LHCN-M2 (cell line): ENCODE measurements at regions not wholly inside any gene's neighbourhood (a gene's known extent, or its start where the extent isn't known, plus 50 kb on each side); places are given as distances from the start of the nearest gene placed in this dataset.
"Not testable (repeated sequence)": the region's sequence is repeated elsewhere in the genome, so short reads cannot be mapped to it uniquely, and the experiment has no call there.

Experiments
- DNase-seq: peaks from one replicate; pipeline ENCODE4 v3.0.0-alpha.2; 2012; ENCODE audit warnings: low read depth

- DNase-seq: no peak
These were observed 297.2 kb downstream of the NDUFA10 start for GRCh38 chr2:239727776-239728600.

DNA sequence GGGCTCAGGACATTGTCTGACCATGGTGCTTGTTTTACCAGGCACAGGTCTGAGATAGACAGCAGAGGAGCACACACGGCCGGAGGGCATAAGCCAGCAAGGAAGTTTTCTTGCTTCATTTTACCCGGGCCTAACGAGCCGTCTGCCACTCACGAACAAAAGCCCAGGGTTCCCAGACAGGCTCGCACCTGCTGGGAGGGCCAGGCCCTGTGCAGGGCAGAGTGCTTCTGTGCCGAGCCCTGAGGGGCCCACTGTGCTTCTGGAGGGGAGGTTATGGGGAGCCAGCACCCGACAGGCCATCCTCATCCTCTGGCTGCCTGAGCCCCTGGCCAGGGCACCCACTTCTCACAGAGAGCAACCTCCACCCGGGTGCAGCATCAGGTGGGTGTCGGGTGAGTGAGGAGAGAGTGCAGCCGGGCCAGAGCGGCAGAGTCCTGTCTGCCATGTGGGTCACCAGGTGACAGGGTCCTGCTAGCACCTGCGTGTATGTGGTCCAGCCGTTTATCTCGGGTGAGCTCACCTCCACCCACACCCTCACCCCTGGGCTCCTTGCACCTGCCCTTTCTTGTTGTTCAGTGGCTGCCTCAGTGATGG is 297.9 kb downstream of the NDUFA10 start:
- no peak for DNase-seq

GRCh38 chr2:239726631-239727181 is 298.4 kb downstream of the NDUFA10 start:
- DNase-seq: no peak

- DNase-seq: no peak
These were observed 299.0 kb downstream of the NDUFA10 start for GRCh38 chr2:239726091-239726591.

- DNase-seq: no peak
These were observed 299.6 kb downstream of the NDUFA10 start for GRCh38 chr2:239725551-239725890.

DNA sequence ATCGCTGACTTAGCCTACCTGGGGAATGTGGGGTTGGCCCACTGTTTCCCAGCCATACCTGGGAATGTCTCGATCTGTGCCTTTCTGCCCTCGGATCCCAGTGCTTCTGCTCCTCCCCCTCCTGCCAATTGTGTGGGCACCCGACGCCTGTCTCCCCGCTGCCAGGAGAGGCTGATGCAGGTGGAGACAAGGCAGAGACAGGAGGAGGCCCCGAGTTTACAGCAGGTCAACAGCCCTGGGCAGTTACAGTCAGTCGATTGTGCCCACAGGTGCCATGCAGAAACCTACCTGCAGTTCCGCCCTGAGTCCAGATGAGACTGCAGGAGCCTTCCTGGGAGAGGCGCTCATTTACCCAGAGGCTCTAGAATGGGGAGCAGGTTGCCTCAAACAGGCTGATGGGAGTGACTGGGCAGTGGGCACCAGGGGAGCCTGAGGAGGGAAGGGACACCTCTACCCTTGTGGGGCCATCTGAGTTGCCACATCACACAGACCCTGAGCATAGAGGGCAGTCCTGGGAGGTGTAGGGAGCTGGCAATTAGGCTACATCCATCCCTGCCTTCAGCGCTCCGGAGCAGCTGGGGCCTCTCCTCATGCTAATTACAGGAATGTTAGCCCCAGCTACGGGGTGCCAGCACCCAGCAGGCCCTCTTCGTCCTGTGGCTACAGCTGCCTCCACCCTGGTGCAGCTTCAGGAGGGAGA is 300.1 kb downstream of the NDUFA10 start:
- DNase-seq: no peak

- no peak for DNase-seq
These were observed 300.8 kb downstream of the NDUFA10 start for GRCh38 chr2:239724194-239724849.

DNA sequence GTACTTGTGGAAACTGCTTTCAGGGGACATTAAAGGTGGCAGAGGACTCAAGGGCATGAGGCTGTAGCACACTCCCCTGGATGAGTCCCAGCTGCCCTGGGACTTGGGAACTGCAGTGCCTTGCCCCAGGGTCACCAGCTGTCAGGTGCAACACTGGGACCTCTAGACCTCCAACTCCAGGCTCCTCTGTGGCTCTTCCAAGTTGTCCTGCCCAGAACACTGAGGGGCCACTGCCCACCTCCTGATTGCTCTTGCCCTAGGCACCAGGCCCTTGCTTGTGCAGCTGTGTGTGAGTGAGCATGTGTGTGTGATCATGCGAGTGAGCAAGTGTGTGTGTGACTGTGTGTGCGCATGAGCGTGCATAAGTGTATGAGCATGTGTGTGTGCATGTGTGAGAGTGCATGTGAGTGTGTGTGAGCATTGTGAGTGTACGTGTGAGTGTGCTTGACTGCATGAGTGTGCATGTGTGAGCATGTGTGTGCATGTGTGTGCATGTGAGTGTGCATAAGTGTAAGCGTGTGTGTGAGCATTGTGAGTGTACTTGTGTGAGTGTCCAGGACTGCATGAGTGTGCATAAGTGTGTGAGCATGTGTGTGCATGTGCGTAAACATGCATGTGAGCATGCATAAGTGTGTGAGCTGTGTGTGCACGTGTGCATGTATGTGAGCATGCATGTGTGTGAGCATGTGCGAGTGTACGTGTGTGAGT is 301.5 kb downstream of the NDUFA10 start:
- DNase-seq: no peak

DNA sequence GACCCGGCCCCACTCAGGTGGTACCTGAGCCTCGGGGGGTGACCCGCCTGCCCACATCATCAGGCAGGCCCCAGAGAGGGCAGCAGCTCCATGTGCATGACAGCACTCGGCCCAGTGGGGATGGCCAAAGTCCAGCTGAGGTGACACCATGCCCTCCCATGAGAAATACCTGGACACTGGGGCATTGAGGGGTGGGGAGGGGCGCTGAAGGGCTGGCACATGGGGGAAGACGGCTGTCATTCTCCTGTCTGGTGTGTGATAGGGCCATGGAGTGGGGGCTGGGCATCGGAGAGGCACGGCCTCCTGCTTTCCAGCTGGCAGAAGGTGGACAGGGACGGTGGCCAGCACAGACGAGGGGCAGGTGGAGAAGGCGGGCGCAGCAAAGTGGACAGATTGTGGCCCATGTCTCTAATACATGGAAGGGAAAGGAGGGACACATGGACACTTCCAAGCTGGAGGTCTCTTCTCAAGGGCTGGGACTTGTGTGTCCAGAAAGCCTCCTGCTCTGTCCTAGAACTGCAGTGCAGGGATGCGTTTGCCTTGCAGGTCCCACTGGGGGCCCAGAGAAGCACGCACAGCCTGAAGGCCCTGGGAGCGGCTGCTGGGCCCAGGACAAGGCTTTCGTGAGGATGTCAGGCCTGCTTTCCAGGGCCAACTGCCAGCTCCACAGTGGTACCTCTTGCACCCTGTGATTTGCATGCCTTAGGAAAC is 302.2 kb downstream of the NDUFA10 start:
- no peak for DNase-seq

- DNase-seq: no peak
These were observed 303.0 kb downstream of the NDUFA10 start for GRCh38 chr2:239721991-239722759.

DNA sequence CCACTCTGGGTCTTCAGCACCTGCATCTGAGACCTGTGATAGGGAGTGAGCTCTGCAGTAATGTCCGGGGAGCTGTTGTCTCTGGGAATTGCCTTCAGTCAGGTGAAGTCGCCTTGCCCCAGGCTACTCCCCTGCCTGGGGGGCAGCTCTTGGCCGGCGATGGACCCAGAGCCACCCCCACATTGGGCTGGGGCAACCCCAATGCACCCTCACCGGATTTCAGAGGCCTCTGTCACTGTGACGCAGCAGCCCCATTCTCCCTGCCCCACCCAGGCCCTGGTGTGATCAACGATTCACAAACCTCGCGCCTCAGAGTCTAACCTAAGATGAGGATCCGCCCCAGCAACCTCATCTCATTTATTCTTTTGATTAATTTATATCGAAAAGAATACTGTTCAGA is 303.6 kb downstream of the NDUFA10 start:
- DNase-seq: no peak

DNA sequence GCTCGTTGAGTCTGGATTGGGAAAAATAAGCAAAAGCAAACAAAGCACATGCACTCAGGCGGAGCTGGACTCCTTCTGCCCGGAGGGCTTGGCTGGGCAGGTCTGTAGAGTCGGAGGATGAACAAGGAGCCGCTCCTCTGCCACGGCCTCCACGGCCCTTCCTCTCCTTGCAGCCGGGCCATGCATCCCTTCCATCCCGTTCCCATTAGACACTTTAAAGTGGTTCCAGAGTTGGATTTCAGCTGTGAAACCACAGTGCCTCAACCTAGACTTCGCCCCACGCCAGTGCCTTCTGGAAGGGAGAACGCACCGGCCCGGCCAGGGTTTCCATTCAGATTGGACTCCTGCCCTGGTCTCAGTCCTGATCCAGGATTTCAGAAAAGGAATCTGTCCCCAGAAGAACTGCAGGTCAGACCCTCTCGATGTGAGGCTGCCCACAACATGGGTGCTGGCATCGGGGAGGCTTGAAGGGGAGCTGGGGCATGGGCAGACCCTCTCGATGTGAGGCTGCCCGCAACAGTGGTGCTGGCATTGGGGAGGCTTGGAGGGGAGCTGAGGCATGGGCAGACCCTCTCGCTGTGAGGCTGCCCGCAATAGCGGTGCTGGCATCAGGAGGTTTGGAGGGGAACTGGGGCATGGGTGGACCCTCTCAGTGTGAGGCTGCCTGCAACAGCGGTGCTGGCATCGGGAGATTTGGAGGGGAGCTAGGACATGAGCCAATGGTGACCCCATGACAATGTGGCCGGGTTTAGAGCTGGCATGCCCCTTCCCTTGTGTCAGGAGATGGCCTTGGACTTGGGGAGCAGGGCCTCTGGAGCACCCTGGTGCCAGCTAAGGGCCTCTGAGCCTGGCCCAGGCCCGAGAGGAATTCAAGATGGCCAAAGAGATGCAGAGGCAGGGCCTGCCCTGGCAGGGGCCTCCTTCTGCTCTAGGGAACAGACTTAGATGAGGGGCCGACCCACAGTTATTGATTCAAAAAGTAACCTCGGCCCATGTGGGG is 304.5 kb downstream of the NDUFA10 start:
- DNase-seq: no peak

GRCh38 chr2:239719791-239720360 is 305.3 kb downstream of the NDUFA10 start:
- DNase-seq: no peak

GRCh38 chr2:239718991-239719390 is 306.2 kb downstream of the NDUFA10 start:
- not testable (repeated sequence) for DNase-seq

DNA sequence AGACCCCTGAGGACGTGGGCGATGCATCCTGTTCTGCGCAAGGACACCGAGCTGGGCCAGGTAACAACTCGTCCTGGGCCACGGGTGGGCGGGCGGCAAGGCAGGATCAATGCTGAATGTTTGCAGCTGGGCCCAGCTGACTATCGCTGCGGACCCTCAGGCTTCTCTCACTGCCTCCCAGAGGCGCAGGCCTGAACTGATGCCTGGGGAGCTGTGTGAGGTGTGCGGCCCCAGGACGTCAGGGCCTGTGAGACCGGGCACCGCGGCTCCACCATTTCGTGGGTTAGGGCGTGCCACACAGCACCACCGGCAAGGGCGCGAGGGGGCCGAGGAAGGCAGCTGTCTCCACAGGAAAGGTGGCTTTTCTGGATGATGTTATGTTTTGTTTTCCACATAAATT is 307.4 kb downstream of the NDUFA10 start:
- DNase-seq: no peak

DNA sequence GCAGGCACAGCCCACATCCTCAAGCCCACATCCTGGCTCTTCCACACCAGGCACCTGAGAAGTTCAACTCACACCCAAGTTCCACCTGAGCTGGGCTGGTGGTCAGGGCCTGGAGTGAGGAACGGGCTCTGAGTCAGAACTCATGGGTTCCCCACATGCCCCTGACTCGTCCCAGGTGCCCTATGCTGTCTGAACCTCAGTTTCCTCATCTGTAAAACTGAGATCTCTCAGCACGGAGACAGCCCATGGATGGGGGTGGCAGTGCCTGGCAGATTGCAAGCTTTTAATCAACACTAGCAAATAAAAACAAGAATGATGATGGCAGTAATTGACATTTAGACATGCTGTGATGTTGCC is 307.8 kb downstream of the NDUFA10 start:
- DNase-seq: no peak

- DNase-seq: no peak
These were observed 308.4 kb downstream of the NDUFA10 start for GRCh38 chr2:239716536-239717318.
